Upper lobe of right lung (tissue), 1 donor: ENCODE measurements at regions not wholly inside any gene's neighbourhood (a gene's known extent, or its start where the extent isn't known, plus 50 kb on each side); places are given as distances from the start of the nearest gene placed in this dataset.

Experiments
- ATAC-seq: fragments of 200-7000 bp; cut with Tn5 transposase; one replicate; pipeline ENCODE4 v1.9.1; 2020; ENCODE audit warnings: mild to moderate bottlenecking, moderate library complexity
- DNase-seq: peaks from one replicate; pipeline ENCODE4 v3.0.0-alpha.2; 2020
- H3K27ac ChIP-seq: fragments of 200-600 bp; one replicate; pipeline ENCODE4 v1.8.0; 2022
- H3K27me3 ChIP-seq: fragments of 200-600 bp; one replicate; pipeline ENCODE4 v1.8.0; 2022; ENCODE audit warnings: mild to moderate bottlenecking
- H3K36me3 ChIP-seq: fragments of 200-600 bp; one replicate; pipeline ENCODE4 v1.8.0; 2022
- H3K4me1 ChIP-seq: fragments of 200-600 bp; one replicate; pipeline ENCODE4 v1.8.0; 2022
- H3K4me3 ChIP-seq: fragments of 200-600 bp; one replicate; pipeline ENCODE4 v1.8.0; 2022; ENCODE audit warnings: mild to moderate bottlenecking
- H3K9me3 ChIP-seq: fragments of 200-600 bp; one replicate; pipeline ENCODE4 v1.8.0; 2022
- intact Hi-C: fragments of 100-400 bp; cut with DNase I; formaldehyde crosslinking; loops from one replicate; pipeline ENCODE4 v1.11.0; 2022
- TF ChIP-seq, protein P1 (sequence below): fragments of 200-600 bp; IDR thresholded peaks from one replicate; pipeline ENCODE4 v1.8.0; 2022; ENCODE audit warnings: antibody characterized with exemption
- donor health status: DM: no; HTN: yes; CAD: no; lungs with severe emphysema.

DNA sequence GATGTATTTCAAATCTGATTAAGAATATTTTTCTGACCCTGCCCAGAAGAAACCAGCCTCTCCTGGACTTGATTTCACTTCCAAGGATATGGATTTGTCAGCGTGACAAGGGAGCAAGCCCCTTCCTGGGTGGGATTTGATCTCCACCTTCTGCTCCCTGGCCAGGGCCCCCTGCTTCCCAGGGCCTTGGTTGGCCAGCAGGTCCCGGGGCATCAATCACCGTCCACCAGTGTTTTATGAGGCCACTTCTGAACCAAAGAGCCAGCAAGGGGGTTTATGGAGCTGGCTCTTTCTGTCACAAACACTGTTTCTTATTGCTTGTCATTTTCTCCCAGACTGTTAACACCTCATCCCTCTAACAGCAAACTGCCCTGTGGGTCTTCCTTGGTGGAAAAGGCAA is 320.5 kb upstream of the SKOR2 start:
- DNase-seq = no peak
- H3K27me3 ChIP-seq = no peaks in the 10 kb centered on the region

DNA sequence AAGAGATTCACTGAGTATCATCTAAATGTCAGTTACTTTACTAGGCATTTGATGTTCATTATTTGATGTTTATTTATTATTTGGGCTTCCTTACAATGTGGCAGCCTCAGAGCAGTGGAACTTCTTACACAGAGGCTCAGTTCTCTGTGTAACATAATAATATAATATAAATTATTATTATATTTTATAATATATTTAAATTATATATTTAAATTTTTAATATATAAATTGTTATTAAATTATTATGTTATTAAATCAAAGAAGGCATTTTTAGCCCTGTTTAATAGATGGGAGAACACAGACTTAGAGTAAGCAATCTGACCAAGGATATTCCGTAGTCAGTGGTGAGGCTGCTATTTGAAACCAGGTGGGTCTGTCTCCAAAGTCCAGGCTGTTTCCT is 315.3 kb upstream of the SKOR2 start:
- Histone ChIP-seq H3K9me3 (no peaks in the 10 kb centered on the region), H3K4me3 (no peak overlapping the region), H3K27ac (no peak overlapping the region), H3K27me3 (no peaks in the 10 kb centered on the region), H3K4me1 (no peaks in the 10 kb centered on the region), H3K36me3 (no peaks in the 10 kb centered on the region)
- ATAC-seq (no peak), DNase-seq (no peak)
- TF ChIP-seq, protein P1, sequence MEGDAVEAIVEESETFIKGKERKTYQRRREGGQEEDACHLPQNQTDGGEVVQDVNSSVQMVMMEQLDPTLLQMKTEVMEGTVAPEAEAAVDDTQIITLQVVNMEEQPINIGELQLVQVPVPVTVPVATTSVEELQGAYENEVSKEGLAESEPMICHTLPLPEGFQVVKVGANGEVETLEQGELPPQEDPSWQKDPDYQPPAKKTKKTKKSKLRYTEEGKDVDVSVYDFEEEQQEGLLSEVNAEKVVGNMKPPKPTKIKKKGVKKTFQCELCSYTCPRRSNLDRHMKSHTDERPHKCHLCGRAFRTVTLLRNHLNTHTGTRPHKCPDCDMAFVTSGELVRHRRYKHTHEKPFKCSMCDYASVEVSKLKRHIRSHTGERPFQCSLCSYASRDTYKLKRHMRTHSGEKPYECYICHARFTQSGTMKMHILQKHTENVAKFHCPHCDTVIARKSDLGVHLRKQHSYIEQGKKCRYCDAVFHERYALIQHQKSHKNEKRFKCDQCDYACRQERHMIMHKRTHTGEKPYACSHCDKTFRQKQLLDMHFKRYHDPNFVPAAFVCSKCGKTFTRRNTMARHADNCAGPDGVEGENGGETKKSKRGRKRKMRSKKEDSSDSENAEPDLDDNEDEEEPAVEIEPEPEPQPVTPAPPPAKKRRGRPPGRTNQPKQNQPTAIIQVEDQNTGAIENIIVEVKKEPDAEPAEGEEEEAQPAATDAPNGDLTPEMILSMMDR = no peak
- intact Hi-C loops = no loop called here

More for the DNA sequence above, 320.5 kb upstream of the SKOR2 start:
- H3K36me3 ChIP-seq = no peaks in the 10 kb centered on the region
- H3K4me3 ChIP-seq = no peak overlapping the region
- no peaks in the 10 kb centered on the region for H3K9me3 ChIP-seq
- intact Hi-C loops = no loop called here
- H3K27ac ChIP-seq = no peak overlapping the region
- TF ChIP-seq, protein P1 = no peak
- ATAC-seq = no peak
- no peaks in the 10 kb centered on the region for H3K4me1 ChIP-seq

DNA sequence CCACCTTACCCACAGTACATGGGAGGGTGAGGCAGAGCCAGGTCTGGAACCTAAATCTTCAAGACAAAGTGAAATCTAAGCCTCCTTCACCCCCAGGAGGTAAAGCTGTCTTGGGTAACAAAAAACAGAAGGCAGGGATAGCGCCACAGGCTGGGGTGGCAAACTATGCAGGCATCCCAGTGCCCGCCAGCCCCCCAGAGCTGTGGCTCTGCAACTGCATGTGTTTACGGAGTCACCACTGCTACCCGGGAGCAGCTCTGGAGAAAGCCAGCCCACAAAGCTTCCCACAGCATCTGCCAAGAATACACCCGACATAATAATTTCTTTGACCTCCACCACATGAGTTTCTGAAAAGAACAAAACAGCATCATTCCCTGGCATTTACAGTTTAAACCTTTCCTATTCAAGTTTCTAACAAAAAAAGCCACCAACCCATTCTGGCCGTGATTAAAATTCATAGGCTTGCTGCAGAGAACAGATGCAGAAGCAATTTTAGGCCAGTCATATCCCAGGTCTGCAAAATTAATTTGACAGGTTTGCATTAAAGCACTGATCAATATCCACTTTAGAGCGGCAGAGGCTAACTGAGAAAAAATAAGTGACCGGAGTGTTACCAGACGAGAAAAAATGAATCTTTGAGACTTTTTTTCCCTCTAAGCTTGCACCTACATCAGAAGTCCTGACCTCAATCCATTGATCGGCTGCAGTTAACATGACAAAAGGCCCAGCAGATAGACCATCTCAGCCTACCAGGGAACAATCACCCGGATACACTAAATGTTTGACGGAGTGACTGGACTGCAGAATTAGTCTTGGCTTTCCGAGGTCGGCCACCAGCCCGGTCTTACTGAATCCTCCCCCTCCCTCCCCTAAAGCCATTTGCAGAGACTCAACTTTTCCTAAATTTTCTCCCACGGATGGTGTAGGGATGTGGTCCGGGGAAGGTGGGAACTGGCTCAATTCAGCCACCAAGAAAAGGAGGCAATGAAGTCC is 309.6 kb upstream of the SKOR2 start:
- no peak for ATAC-seq
- Histone ChIP-seq H3K27me3 (no peaks in the 10 kb centered on the region), H3K4me3 (no peak overlapping the region), H3K4me1 (no peaks in the 10 kb centered on the region), H3K27ac (no peak overlapping the region), H3K36me3 (no peaks in the 10 kb centered on the region), H3K9me3 (no peaks in the 10 kb centered on the region)
- TF ChIP-seq, protein P1 = no peak
- intact Hi-C loops = no loop called here
- DNase-seq = no peak

DNA sequence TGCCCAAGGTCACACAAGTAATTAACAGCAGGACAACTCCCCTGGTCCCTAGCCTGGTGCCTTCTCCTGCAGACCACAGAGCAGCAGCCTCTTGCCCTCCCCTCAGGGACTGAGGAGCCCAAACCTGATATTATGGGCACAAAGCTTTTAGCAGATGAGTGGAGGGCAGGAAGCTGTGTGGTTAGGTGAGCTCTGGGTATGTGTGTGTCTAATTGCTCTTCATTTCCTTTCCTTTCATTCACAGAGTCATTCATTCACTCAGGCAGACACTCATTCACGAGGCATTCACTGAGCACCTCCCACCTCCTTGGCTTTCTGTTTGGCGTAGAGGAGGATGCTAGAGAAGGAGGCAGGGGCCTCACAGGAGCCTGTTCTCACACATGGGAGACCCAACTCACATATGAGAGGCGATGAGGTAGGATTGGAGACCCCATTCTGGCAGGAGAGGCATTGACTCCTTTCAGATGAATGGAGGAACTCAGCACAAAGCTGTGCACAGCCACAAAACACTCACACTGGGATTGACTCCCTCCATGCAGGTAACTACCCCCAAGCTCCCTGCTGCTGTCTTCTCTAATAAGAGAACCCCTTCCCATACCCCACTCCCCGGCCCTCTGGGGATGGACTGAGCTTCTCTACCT is 306.8 kb upstream of the SKOR2 start:
- no peaks in the 10 kb centered on the region for H3K9me3 ChIP-seq
- ATAC-seq (no peak), DNase-seq (no peak)
- no peak overlapping the region for H3K4me3 ChIP-seq
- no peaks in the 10 kb centered on the region for H3K27me3 ChIP-seq
- H3K36me3 ChIP-seq = no peaks in the 10 kb centered on the region
- no peak overlapping the region for H3K27ac ChIP-seq
- TF ChIP-seq, protein P1 = no peak
- intact Hi-C loops = no loop called here
- no peaks in the 10 kb centered on the region for H3K4me1 ChIP-seq

DNA sequence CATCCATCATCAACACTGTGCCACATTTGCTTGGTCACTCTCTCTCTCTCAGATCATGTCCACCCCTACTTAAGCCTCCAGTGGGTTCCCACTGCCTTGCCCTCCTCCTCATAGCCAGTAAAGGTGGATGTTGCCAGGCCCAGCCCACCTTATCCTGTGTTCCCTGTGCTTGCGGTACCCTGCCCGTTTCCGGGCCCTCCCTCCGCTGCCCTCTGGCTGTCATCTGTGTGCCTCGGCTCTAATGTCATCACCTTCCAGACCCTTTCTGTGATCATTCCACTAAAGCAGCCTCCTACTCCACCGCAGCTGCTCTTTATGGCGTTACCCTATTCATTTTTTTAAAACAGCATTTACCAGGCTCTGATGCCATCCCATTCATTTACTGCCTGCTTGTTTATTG is 305.7 kb upstream of the SKOR2 start:
- no peak overlapping the region for H3K27ac ChIP-seq
- ATAC-seq (no peak), DNase-seq (no peak)
- intact Hi-C loops = no loop called here
- TF ChIP-seq, protein P1 = no peak
- H3K9me3 ChIP-seq = no peaks in the 10 kb centered on the region
- H3K4me3 ChIP-seq = no peak overlapping the region
- H3K36me3 ChIP-seq = no peaks in the 10 kb centered on the region
- H3K27me3 ChIP-seq = no peaks in the 10 kb centered on the region
- H3K4me1 ChIP-seq = no peaks in the 10 kb centered on the region
